Breast epithelium (tissue), 4 donors: ENCODE measurements at regions not wholly inside any gene's neighbourhood (a gene's known extent, or its start where the extent isn't known, plus 50 kb on each side); places are given as distances from the start of the nearest gene placed in this dataset.

ENCODE experiments used
- DNase-seq, 2 donors: peaks; one replicate each; pipeline ENCODE4 v3.0.0-alpha.2; 2019; ENCODE audit warnings: low spot score in 2 of 2
- H3K27ac ChIP-seq, 2 donors: fragments of 200-600 bp; sonication (generic) in 1 of 2; one replicate each; pipeline ENCODE4 v1.5.1; 2016 to 2019; ENCODE audit warnings: mild to moderate bottlenecking in 1 of 2
- H3K27me3 ChIP-seq, 2 donors: fragments of 200-600 bp; sonication (generic) in 1 of 2; one replicate each; pipeline versions ENCODE4 v1.5.1 to v1.6.0; 2017 to 2019; ENCODE audit warnings: control low read depth in 1 of 2, mild to moderate bottlenecking in 1 of 2
- H3K36me3 ChIP-seq: fragments of 200-600 bp; one replicate; pipeline ENCODE4 v1.5.1; 2019
- H3K4me1 ChIP-seq, 2 donors: fragments of 200-600 bp; sonication (generic); one replicate each; pipeline ENCODE4 v1.5.1; 2016 to 2019; ENCODE audit warnings: control low read depth in 1 of 2
- H3K4me3 ChIP-seq, 3 donors: fragments of 200-600 bp; sonication (generic); 1 replicate in 2 of 3; 2 replicates in 1 of 3; pipeline ENCODE4 v1.5.1; 2016 to 2019; ENCODE audit warnings: mild to moderate bottlenecking in 3 of 3, moderate library complexity in 2 of 3
- H3K9me3 ChIP-seq, 2 donors: fragments of 200-600 bp; sonication (generic) in 1 of 2; one replicate each; pipeline ENCODE4 v1.5.1; 2016 to 2019; ENCODE audit warnings: control low read depth in 1 of 2
- POLR2A ChIP-seq: fragments of 450-650 bp; IDR thresholded peaks from one replicate; pipeline ENCODE4 v1.6.1; 2016; ENCODE audit warnings: antibody characterized with exemption, mild to moderate bottlenecking, moderate library complexity
- POLR2AphosphoS5 ChIP-seq, 3 donors: sonication (generic); formaldehyde crosslinking; IDR thresholded peaks; one replicate each; pipeline ENCODE4 v1.6.1; 2017; ENCODE audit warnings: antibody characterized with exemption in 3 of 3
- intact Hi-C: fragments of 100-400 bp; cut with DNase I; formaldehyde crosslinking; loops from one replicate; pipeline ENCODE4 v1.15.1; 2023; ENCODE audit warnings: low total_unique reads
- TF ChIP-seq, protein P1 (sequence below), 3 donors: fragments of 450-650 bp; IDR thresholded peaks; one replicate each; pipeline ENCODE4 v1.5.1; 2016 to 2017; ENCODE audit warnings: antibody characterized with exemption in 3 of 3, mild to moderate bottlenecking in 3 of 3, moderate library complexity in 3 of 3

GRCh38 chr3:106631373-106632108 lies 745.7 kb upstream of the CCDC54 start:
- TF ChIP-seq, protein P1, sequence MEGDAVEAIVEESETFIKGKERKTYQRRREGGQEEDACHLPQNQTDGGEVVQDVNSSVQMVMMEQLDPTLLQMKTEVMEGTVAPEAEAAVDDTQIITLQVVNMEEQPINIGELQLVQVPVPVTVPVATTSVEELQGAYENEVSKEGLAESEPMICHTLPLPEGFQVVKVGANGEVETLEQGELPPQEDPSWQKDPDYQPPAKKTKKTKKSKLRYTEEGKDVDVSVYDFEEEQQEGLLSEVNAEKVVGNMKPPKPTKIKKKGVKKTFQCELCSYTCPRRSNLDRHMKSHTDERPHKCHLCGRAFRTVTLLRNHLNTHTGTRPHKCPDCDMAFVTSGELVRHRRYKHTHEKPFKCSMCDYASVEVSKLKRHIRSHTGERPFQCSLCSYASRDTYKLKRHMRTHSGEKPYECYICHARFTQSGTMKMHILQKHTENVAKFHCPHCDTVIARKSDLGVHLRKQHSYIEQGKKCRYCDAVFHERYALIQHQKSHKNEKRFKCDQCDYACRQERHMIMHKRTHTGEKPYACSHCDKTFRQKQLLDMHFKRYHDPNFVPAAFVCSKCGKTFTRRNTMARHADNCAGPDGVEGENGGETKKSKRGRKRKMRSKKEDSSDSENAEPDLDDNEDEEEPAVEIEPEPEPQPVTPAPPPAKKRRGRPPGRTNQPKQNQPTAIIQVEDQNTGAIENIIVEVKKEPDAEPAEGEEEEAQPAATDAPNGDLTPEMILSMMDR (IDR thresholded peaks at IDR 0.05) = no peak
- TF ChIP-seq POLR2AphosphoS5 (IDR thresholded peaks at IDR 0.05) (no peak), POLR2A (no peak)
- intact Hi-C loops = no loop called here
- H3K4me3 ChIP-seq = no peak overlapping the region

DNA sequence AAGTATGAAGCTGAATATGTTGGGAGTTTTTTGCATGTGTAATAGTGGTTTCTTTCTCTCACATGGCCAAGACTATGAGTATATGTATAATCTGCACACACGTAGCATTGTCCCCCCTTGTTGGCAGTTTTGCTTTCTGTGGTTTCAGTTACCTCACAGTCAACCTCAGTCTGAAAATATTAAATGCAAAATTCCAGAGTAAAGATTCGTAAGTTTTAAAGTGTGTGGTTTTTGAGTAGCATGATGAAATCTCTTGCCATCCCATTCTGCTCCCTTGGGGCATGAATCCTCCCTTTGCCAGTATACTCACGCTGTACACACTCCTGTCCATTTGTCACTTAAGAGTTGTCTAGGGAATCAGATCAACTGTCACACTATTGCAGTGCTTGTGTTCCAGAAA lies 742.0 kb upstream of the CCDC54 start:
- Histone ChIP-seq H3K4me1 (no peaks in the 10 kb centered on the region), H3K9me3 (no peaks in the 10 kb centered on the region), H3K27me3 (no peaks in the 10 kb centered on the region), H3K36me3 (no peaks in the 10 kb centered on the region), H3K27ac (no peak overlapping the region), H3K4me3 (no peak overlapping the region)
- TF ChIP-seq, protein P1 (IDR thresholded peaks at IDR 0.05) = no peak
- TF ChIP-seq POLR2AphosphoS5 (IDR thresholded peaks at IDR 0.05) = no peak
- TF ChIP-seq POLR2A = no peak
- intact Hi-C loops = no loop called here
- no peak for DNase-seq

More at GRCh38 chr3:106631373-106632108, 745.7 kb upstream of the CCDC54 start:
- Histone ChIP-seq H3K27me3 (no peaks in the 10 kb centered on the region), H3K27ac (no peak overlapping the region), H3K36me3 (no peaks in the 10 kb centered on the region), H3K9me3 (no peaks in the 10 kb centered on the region), H3K4me1 (no peaks in the 10 kb centered on the region)
- no peak for DNase-seq

DNA sequence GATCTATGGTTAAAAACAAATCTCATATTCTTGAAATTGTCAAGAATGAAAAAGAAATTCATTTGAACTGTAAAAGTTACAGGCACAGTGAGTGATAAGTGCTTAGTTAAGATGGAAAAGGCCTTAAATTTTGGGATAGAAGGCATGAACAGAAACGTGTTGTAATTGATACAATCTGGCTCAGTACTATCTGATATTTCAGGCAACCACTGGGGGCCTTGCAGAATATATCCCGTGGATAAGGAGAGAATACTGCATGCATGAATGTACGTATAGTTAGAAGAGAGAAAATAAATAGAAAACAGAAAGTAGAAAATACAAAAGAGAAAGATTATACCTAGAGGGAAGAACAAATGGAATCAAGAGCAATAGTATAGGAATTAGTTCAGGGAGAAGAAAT lies 741.4 kb upstream of the CCDC54 start:
- TF ChIP-seq POLR2AphosphoS5 (IDR thresholded peaks at IDR 0.05) (no peak), POLR2A (no peak)
- TF ChIP-seq, protein P1 (IDR thresholded peaks at IDR 0.05) = no peak
- Histone ChIP-seq H3K27me3 (no peaks in the 10 kb centered on the region), H3K36me3 (no peaks in the 10 kb centered on the region), H3K4me1 (no peaks in the 10 kb centered on the region), H3K4me3 (no peak overlapping the region), H3K27ac (no peak overlapping the region), H3K9me3 (no peaks in the 10 kb centered on the region)
- intact Hi-C loops = no loop called here
- DNase-seq = no peak

- H3K4me3 ChIP-seq = no peak overlapping the region
- intact Hi-C loops = no loop called here
These were observed 736.9 kb upstream of the CCDC54 start for GRCh38 chr3:106640353-106640752.

GRCh38 chr3:106642161-106642560 lies 735.1 kb upstream of the CCDC54 start:
- Histone ChIP-seq H3K27ac (no peak overlapping the region), H3K4me3 (no peak overlapping the region), H3K27me3 (no peaks in the 10 kb centered on the region), H3K36me3 (no peaks in the 10 kb centered on the region), H3K4me1 (no peaks in the 10 kb centered on the region), H3K9me3 (peaks cover 0 to 5% of the 10 kb centered on the region in 2 donors)
- TF ChIP-seq POLR2AphosphoS5 (IDR thresholded peaks at IDR 0.05) (no peak), POLR2A (no peak)
- TF ChIP-seq, protein P1 (IDR thresholded peaks at IDR 0.05) = no peak
- intact Hi-C loops = no loop called here
- DNase-seq = no peak

More at GRCh38 chr3:106640353-106640752, 736.9 kb upstream of the CCDC54 start:
- no peaks in the 10 kb centered on the region for H3K27me3 ChIP-seq
- no peaks in the 10 kb centered on the region for H3K36me3 ChIP-seq
- DNase-seq = no peak
- no peak overlapping the region for H3K27ac ChIP-seq
- peaks cover 0 to 5% of the 10 kb centered on the region in 2 donors for H3K9me3 ChIP-seq
- TF ChIP-seq, protein P1 (IDR thresholded peaks at IDR 0.05) = no peak
- TF ChIP-seq POLR2A (no peak), POLR2AphosphoS5 (IDR thresholded peaks at IDR 0.05) (no peak)
- H3K4me1 ChIP-seq = no peaks in the 10 kb centered on the region
